ENCODE measurements at regions not wholly inside any gene's neighbourhood (a gene's known extent, or its start where the extent isn't known, plus 50 kb on each side); places are given as distances from the start of the nearest gene placed in this dataset.

- TF ChIP-seq CTCF (conservative IDR thresholded peaks at IDR 0.05; ENCODE audit: low read length) (no peak), EZH2phosphoT487 (IDR thresholded peaks at IDR 0.05; ENCODE audit: borderline replicate concordance, low read depth, low read length) (no peak)
Observed at GRCh38 chr5:91293131-91293530, 90.0 kb downstream of the ARRDC3 start.

Data from OCI-LY7 (cell line).